Dendritic cell treated with granulocyte-macrophage colony-stimulating factor and Interleukin-4, amounts not matched to agents 40 ng/mL and 50 ng/mL, for 4 days (primary cell): ENCODE measurements at regions not wholly inside any gene's neighbourhood (a gene's known extent, or its start where the extent isn't known, plus 50 kb on each side); places are given as distances from the start of the nearest gene placed in this dataset.

Source experiments
- H3K27ac Mint-ChIP-seq: one replicate; pipeline ENCODE4 v1.8.0; 2022; ENCODE audit warnings: mild to moderate bottlenecking, mixed read lengths
- H3K27me3 Mint-ChIP-seq: one replicate; pipeline ENCODE4 v1.8.0; 2022; ENCODE audit warnings: mild to moderate bottlenecking, mixed read lengths
- H3K36me3 Mint-ChIP-seq: one replicate; pipeline ENCODE4 v1.8.0; 2022; ENCODE audit warnings: low read depth, mixed read lengths
- H3K4me1 Mint-ChIP-seq: one replicate; pipeline ENCODE4 v1.8.0; 2022; ENCODE audit warnings: low read depth, mixed read lengths
- H3K4me3 Mint-ChIP-seq: one replicate; pipeline ENCODE4 v1.8.0; 2022; ENCODE audit warnings: mild to moderate bottlenecking, moderate library complexity, mixed read lengths
- H3K9me3 Mint-ChIP-seq: one replicate; pipeline ENCODE4 v1.8.0; 2022; ENCODE audit warnings: mixed read lengths
- intact Hi-C: fragments of 100-400 bp; cut with micrococcal nuclease; formaldehyde crosslinking; loops from one replicate; pipeline ENCODE4 v1.15.0; 2022

DNA sequence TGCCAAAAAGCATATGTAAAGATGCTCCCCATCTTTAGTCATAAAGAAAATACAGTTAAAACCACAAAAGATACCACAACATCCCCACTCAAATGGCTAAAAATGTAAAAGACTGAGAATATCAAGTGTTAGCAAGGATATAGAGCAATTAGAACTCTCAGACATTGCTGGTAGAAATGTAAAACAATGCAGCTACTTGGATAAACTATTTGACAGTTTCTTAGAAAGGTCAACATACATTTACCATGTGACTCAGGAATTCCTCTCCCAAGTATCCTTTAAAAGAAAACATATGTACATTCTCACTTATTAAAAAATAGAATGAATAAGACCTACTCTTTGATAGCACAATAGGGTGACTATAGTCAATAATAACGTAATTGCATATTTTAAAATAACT, 173.7 kb downstream of the HNRNPD start:
- Mint-ChIP-seq H3K27ac (no peak overlapping the region), H3K36me3 (no peaks in the 10 kb centered on the region), H3K4me1 (peaks cover 10% of the 10 kb centered on the region), H3K9me3 (no peaks in the 10 kb centered on the region), H3K4me3 (no peak overlapping the region), H3K27me3 (no peaks in the 10 kb centered on the region)
- intact Hi-C loops = loop anchor here (5.0 to 10.0 kb wide), 3 partner anchors 67 to 355 kb away; no protein-coding TSS in a partner anchor

DNA sequence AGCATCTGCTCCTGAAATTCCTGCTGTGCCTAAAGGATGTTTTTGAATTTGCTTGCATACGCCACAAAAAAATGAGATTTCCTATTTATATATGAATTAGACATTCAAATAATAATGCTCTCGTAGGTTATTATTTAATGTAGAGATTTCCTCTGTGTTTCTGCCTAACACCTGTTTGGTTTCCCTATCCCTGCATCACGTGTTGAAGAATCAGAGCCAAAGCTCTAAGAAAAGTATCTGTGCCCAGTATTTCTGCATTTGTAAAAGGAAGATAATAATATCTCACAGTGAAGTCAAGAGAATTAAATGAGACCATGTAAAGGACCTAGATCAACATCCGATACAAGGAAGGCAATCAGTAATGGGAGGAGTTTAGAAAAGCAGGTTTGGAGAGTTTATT, 179.5 kb downstream of the HNRNPD start:
- Mint-ChIP-seq H3K27me3 (no peaks in the 10 kb centered on the region), H3K9me3 (no peaks in the 10 kb centered on the region), H3K27ac (no peak overlapping the region), H3K36me3 (no peaks in the 10 kb centered on the region), H3K4me1 (no peaks in the 10 kb centered on the region), H3K4me3 (no peak overlapping the region)
- intact Hi-C loops = loop anchor here (10.0 kb wide), 1 partner anchor 310 kb away; no protein-coding TSS in a partner anchor

DNA sequence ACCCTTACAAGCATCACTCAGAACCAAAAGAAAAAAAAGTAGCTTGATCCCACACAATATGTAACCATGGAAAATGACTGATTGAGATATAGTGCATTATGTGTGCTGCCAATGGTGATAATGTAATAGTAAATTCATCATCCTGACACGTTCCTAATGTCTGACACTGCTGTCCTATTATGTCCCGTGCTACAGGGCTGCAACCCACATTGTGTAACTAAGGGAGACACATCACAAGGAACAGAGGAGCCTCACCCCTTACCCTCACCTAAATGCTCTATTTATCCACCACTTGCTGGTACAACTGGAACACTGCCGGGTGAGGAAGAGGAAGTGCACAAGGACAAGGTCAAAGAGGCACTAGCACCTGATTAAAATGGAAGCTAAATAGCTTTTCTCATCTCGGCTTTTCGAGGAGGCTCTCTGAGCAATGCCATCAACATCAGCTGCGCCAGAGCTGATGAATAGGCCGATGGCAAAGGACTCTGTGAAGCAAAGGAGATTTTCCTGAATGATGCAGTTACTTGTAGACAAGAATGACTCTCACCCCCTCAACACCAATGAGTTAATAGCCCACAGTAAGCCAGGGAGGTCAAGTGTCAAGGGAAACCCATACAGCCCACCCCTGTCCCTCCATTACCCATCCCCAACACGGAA, 181.6 kb downstream of the HNRNPD start:
- Mint-ChIP-seq H3K9me3 (no peaks in the 10 kb centered on the region), H3K4me1 (no peaks in the 10 kb centered on the region), H3K27ac (no peak overlapping the region), H3K27me3 (no peaks in the 10 kb centered on the region), H3K4me3 (no peak overlapping the region), H3K36me3 (no peaks in the 10 kb centered on the region)
- intact Hi-C loops = loop anchor here (10.0 kb wide), 1 partner anchor 307 kb away; no protein-coding TSS in a partner anchor

DNA sequence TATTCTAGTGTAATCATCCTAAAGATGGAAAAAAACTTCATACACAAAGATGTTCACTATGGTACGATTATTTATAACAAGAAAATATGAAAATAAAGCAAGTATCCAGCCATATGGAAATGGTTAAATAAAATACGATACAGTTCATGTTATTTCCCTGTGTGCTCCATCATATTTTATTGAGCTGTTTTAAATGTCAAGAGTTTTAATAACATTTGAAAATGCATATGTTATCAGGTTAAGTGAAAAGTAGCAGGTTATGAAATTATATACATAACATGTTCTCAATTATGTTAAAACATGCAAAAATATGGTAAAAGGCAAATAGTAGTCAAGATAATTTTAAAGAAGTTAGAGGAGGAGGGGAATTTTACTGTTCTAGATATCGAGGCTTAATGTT, 192.0 kb downstream of the HNRNPD start:
- Mint-ChIP-seq H3K4me3 (no peak overlapping the region), H3K4me1 (no peaks in the 10 kb centered on the region), H3K27me3 (no peaks in the 10 kb centered on the region), H3K9me3 (peaks cover 12% of the 10 kb centered on the region), H3K36me3 (no peaks in the 10 kb centered on the region), H3K27ac (no peak overlapping the region)
- intact Hi-C loops = no loop called here

DNA sequence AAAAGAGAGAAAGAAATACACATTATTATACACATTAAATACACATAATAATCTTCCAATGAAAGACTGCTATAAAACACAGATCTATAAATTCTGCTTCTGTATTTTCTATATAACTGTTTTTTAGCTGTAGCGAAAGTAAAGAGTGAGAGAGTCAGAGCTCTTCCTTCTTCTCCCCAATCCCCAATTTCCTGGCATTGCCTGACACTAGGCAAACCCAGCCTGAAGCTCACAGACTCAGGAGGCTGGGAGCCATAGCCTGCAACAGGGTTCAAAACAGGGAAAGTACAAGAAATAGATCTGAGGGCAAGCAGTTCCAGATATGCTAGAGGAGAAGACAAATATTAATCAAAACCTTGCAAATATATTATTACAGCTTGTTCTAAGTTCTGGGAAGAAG, 201.6 kb downstream of the HNRNPD start:
- intact Hi-C loops = no loop called here
- no peaks in the 10 kb centered on the region for H3K36me3 Mint-ChIP-seq

DNA sequence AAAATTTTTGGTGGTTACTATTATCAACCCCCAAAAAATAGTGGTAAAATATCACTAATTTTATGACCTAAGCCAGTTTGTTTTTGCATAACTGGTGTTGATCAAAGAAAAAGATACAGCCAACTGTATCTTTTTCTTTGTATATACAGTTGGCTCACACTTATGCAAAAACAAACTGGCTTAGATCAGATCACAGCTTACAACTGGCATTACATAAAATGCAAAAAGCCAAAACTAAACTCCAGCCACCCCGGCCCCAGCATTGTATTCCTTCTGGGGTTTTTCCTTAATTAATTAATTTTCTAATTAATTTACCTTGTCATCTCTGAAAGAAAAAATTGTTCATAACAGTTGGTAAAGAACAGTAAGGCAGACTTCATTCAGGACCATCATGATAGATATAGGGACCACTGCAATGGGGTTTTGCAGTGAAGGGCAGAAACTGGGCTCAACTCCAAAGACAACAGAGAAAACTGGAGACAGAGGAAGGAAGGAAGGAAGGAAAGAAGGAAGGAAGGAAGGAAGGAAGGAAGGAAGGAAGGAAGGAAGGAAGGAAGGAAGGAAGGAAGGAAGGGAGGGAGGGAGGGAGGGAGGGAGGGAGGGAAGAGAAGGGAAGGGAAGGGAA, 202.1 kb downstream of the HNRNPD start:
- H3K27me3 Mint-ChIP-seq = no peaks in the 10 kb centered on the region
- H3K4me3 Mint-ChIP-seq = no peak overlapping the region
- H3K4me1 Mint-ChIP-seq = no peaks in the 10 kb centered on the region
- no peak overlapping the region for H3K27ac Mint-ChIP-seq
- intact Hi-C loops = no loop called here
- peaks cover 8% of the 10 kb centered on the region for H3K9me3 Mint-ChIP-seq
- H3K36me3 Mint-ChIP-seq = no peaks in the 10 kb centered on the region

More for the DNA sequence above, 201.6 kb downstream of the HNRNPD start:
- H3K4me1 Mint-ChIP-seq = no peaks in the 10 kb centered on the region
- no peak overlapping the region for H3K27ac Mint-ChIP-seq
- peaks cover 8% of the 10 kb centered on the region for H3K9me3 Mint-ChIP-seq
- no peaks in the 10 kb centered on the region for H3K27me3 Mint-ChIP-seq
- no peak overlapping the region for H3K4me3 Mint-ChIP-seq

DNA sequence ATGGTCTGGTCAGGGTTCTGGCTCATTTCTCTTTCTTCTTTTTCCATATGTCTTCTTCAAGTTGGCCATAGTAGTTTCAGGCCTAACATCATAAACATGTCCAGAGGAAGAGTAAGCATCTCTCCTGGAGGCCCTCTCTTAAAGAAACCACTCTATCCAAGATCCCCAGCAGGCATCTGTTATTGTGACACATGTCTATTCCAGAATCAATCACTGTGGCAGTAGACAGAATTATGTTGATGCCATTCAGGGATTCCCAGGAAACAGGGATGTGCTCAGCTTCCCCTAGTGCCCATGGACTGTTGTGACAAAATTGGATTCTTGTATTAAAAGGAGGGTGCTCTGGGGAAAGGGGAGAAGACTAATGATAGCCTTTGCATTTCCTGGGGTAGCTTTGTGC, 224.0 kb downstream of the HNRNPD start:
- H3K27ac Mint-ChIP-seq = no peak overlapping the region
- no peak overlapping the region for H3K4me3 Mint-ChIP-seq
- H3K9me3 Mint-ChIP-seq = peaks cover 8% of the 10 kb centered on the region
- H3K36me3 Mint-ChIP-seq = no peaks in the 10 kb centered on the region
- intact Hi-C loops = no loop called here
- no peaks in the 10 kb centered on the region for H3K4me1 Mint-ChIP-seq
- H3K27me3 Mint-ChIP-seq = peaks cover 1% of the 10 kb centered on the region

DNA sequence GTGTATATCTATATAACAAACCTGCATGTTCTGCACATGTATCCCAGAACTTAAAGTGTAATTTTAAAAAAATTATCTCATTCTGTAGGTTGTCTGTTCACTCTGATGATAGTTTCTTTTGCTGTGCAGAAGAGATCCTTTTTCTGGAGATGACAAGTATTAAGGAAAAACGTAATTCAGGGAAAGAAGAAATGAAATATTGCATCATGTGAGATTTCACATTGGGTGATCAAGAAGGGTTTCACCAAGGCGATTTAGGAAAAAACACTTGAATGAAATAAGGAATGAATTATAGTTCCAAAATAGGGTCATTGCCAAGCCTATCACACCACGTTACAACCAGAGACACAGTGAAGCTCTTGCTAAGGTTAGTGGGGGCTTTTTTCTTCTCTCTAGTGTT, 227.9 kb downstream of the HNRNPD start:
- H3K36me3 Mint-ChIP-seq = no peaks in the 10 kb centered on the region
- H3K4me1 Mint-ChIP-seq = no peaks in the 10 kb centered on the region
- H3K27ac Mint-ChIP-seq = no peak overlapping the region
- no peaks in the 10 kb centered on the region for H3K9me3 Mint-ChIP-seq
- no peak overlapping the region for H3K4me3 Mint-ChIP-seq
- intact Hi-C loops = no loop called here
- no peaks in the 10 kb centered on the region for H3K27me3 Mint-ChIP-seq

DNA sequence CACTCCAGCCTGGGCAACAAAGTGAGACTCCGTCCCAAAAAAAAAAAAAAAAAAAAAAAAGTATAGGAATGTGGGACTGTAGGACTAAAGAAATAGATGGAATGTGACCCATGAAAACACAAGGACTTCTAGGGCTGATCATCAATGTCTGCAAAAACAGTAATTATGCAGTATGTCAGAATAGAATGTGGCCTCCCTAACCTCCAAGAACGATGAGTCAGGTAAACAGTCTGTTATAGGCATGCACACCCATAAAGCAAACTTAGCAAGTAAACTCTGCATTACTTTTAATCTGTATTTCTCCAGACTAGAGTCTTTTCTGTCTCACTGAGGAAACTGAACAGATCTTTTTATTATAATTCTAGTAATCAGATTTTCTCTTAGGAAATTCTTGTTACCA, 233.4 kb downstream of the HNRNPD start:
- Mint-ChIP-seq H3K4me3 (no peak overlapping the region), H3K4me1 (no peaks in the 10 kb centered on the region), H3K9me3 (no peaks in the 10 kb centered on the region), H3K36me3 (no peaks in the 10 kb centered on the region), H3K27ac (no peak overlapping the region), H3K27me3 (no peaks in the 10 kb centered on the region)
- intact Hi-C loops = no loop called here

DNA sequence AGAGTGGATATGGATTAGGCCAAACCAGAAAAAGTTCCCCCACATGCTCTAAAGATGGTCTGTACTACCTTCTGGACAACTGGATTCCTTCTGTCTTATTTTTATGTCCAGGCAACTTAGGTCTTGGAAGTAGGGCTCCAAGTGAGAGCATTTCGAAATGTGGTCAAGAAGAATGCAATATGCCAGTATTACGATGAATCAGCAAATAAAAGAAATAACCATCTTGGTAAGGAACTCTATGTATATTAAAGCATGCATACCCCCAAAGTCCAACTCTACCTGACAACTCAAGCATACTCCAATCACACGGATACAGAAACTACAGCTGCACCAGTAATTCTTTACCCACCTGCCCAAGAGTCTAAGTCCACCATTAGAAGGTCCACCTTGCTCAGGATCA, 234.5 kb downstream of the HNRNPD start:
- intact Hi-C loops = no loop called here
- no peaks in the 10 kb centered on the region for H3K27me3 Mint-ChIP-seq
- H3K4me3 Mint-ChIP-seq = no peak overlapping the region

DNA sequence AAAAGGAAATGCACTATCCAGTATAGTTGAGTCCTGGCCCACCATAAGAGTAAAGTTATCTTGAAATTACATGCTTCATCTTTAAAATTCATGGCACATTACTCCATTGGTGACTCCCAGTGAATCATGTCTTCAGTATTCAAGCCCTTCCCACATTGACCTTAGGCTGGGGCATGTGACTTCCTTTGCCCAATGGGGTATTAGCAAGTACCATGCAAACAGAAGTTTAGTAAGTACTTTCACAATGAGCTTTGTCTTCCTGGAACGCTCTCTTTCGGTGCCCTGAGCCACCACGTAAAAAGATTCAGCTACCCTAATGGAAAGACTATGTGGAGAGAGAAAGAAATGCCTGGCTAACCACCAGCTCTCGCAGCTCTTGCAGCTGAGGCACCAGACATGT, 235.4 kb downstream of the HNRNPD start:
- Mint-ChIP-seq H3K36me3 (no peaks in the 10 kb centered on the region), H3K27me3 (no peaks in the 10 kb centered on the region), H3K27ac (no peak overlapping the region), H3K4me3 (no peak overlapping the region), H3K9me3 (no peaks in the 10 kb centered on the region), H3K4me1 (no peaks in the 10 kb centered on the region)
- intact Hi-C loops = no loop called here

More for the DNA sequence above, 234.5 kb downstream of the HNRNPD start:
- H3K36me3 Mint-ChIP-seq = no peaks in the 10 kb centered on the region
- no peaks in the 10 kb centered on the region for H3K4me1 Mint-ChIP-seq
- no peak overlapping the region for H3K27ac Mint-ChIP-seq
- no peaks in the 10 kb centered on the region for H3K9me3 Mint-ChIP-seq

DNA sequence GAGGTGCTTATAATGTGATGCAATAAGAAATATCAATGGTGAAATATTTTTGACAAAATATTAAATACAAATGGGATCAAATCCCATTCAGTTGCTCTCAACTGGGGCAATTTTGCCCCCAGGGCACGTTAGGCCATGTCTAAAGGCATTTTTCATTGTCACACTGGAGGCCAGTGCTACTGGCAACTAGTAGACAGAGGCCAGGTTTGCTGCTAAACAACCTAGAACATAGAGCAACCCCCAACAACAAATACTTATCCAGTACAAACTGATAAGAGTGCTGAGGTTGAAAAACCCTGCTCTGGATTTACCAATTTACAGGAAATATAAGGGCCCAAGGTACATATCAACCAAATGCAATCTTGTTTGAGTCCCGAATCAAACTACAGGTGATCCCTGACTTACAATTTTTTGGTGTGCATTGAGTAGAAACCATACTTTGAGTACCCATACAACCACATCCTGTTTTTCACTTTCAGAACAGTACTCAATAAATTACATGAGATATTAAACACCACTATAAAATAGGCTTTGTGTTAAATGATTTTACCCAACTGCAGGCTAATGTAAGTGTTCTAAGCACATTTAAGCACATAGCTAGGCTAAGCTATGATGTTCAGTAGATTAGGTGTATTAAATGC, 237.5 kb downstream of the HNRNPD start:
- Mint-ChIP-seq H3K4me3 (no peak overlapping the region), H3K27me3 (no peaks in the 10 kb centered on the region), H3K9me3 (no peaks in the 10 kb centered on the region), H3K4me1 (no peaks in the 10 kb centered on the region), H3K27ac (no peak overlapping the region), H3K36me3 (no peaks in the 10 kb centered on the region)
- intact Hi-C loops = no loop called here

DNA sequence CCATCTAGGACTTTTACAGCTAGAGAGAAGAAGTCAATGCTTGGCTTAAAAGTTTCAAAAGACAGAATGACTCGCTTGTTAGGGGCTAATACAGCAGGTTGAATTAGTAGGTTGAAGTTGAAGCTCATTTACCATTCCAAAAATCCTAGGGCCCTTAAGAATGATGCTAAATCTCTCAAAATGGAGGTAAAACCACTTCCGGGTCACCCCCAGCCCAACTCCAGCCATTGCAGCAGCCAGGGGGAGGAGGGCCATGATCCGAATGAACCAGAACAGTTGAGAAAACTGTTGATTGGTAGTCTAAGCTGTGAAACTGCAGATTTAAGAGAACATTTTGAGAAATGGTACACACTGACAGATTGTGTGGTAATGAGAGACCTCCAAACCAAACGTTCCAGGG, 245.4 kb downstream of the HNRNPD start:
- Mint-ChIP-seq H3K36me3 (no peaks in the 10 kb centered on the region), H3K4me3 (no peak overlapping the region), H3K4me1 (no peaks in the 10 kb centered on the region), H3K27ac (no peak overlapping the region), H3K9me3 (no peaks in the 10 kb centered on the region), H3K27me3 (no peaks in the 10 kb centered on the region)
- intact Hi-C loops = no loop called here

DNA sequence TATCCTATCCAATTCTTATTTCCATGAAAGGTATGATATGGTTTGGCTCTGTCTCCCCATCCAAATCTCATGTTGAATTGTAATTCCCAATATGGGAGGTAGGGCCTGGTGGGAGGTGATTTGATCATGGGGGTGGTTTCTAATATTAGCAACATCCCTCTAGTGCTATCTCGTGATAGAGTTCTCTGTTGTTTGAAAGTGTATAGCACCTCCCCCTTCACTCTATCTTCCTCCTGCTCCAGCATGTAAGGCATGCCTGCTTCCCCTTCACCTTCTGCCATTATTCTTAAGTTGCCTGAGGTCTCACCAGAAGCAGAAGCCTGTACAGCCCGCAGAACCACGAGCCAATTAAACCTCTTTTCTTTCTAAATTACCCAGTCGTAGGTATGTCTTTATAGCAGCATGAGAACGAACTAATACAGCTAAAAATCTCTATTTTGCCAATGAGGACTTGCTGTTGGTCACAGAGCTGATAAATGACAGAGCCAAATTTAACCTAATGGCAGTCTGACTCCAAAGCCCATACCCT, 247.2 kb downstream of the HNRNPD start:
- H3K4me3 Mint-ChIP-seq = no peak overlapping the region
- no peak overlapping the region for H3K27ac Mint-ChIP-seq
- no peaks in the 10 kb centered on the region for H3K4me1 Mint-ChIP-seq
- H3K9me3 Mint-ChIP-seq = no peaks in the 10 kb centered on the region
- no peaks in the 10 kb centered on the region for H3K36me3 Mint-ChIP-seq
- intact Hi-C loops = no loop called here
- H3K27me3 Mint-ChIP-seq = no peaks in the 10 kb centered on the region
